ENCODE measurements at regions not wholly inside any gene's neighbourhood (a gene's known extent, or its start where the extent isn't known, plus 50 kb on each side); places are given as distances from the start of the nearest gene placed in this dataset.

DNA sequence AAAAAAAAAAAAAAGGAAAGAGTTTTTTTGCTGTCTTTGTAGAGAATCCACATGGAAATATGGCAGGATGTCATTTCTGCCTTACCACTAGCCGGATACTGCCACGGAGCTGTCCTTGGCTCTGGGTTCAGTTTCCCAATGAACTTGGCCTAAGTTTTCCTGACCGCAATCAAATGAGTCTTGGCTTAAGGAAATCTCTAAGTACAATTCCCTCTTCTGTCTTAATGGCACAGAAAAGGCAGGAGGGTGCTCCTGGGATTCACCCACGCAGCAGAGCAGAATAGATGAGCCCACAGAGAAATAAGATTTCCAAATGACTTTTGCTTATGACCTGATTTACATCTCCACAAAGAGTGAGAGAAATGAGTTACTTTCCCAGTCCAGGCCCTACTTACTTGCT lies 284.0 kb upstream of the VLDLR start (continued):
- TF ChIP-seq, protein P1, sequence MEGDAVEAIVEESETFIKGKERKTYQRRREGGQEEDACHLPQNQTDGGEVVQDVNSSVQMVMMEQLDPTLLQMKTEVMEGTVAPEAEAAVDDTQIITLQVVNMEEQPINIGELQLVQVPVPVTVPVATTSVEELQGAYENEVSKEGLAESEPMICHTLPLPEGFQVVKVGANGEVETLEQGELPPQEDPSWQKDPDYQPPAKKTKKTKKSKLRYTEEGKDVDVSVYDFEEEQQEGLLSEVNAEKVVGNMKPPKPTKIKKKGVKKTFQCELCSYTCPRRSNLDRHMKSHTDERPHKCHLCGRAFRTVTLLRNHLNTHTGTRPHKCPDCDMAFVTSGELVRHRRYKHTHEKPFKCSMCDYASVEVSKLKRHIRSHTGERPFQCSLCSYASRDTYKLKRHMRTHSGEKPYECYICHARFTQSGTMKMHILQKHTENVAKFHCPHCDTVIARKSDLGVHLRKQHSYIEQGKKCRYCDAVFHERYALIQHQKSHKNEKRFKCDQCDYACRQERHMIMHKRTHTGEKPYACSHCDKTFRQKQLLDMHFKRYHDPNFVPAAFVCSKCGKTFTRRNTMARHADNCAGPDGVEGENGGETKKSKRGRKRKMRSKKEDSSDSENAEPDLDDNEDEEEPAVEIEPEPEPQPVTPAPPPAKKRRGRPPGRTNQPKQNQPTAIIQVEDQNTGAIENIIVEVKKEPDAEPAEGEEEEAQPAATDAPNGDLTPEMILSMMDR (conservative IDR thresholded peaks at IDR 0.05; ENCODE audit: low read depth in 2 of 2) = no peak
- TF ChIP-seq, protein P2, sequence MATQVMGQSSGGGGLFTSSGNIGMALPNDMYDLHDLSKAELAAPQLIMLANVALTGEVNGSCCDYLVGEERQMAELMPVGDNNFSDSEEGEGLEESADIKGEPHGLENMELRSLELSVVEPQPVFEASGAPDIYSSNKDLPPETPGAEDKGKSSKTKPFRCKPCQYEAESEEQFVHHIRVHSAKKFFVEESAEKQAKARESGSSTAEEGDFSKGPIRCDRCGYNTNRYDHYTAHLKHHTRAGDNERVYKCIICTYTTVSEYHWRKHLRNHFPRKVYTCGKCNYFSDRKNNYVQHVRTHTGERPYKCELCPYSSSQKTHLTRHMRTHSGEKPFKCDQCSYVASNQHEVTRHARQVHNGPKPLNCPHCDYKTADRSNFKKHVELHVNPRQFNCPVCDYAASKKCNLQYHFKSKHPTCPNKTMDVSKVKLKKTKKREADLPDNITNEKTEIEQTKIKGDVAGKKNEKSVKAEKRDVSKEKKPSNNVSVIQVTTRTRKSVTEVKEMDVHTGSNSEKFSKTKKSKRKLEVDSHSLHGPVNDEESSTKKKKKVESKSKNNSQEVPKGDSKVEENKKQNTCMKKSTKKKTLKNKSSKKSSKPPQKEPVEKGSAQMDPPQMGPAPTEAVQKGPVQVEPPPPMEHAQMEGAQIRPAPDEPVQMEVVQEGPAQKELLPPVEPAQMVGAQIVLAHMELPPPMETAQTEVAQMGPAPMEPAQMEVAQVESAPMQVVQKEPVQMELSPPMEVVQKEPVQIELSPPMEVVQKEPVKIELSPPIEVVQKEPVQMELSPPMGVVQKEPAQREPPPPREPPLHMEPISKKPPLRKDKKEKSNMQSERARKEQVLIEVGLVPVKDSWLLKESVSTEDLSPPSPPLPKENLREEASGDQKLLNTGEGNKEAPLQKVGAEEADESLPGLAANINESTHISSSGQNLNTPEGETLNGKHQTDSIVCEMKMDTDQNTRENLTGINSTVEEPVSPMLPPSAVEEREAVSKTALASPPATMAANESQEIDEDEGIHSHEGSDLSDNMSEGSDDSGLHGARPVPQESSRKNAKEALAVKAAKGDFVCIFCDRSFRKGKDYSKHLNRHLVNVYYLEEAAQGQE (IDR thresholded peaks at IDR 0.05; ENCODE audit: unreplicated experiment) = no peak
- TF ChIP-seq ZNF331 (CRISPR knock-in tag; IDR thresholded peaks at IDR 0.05; ENCODE audit: low read depth) = no peak
- TF ChIP-seq EZH2 (IDR thresholded peaks at IDR 0.05; ENCODE audit: low read depth, unreplicated experiment) = no peak
- TF ChIP-seq POLR2AphosphoS5 (IDR thresholded peaks at IDR 0.05; ENCODE audit: low read depth) = no peak
- TF ChIP-seq, protein P3, sequence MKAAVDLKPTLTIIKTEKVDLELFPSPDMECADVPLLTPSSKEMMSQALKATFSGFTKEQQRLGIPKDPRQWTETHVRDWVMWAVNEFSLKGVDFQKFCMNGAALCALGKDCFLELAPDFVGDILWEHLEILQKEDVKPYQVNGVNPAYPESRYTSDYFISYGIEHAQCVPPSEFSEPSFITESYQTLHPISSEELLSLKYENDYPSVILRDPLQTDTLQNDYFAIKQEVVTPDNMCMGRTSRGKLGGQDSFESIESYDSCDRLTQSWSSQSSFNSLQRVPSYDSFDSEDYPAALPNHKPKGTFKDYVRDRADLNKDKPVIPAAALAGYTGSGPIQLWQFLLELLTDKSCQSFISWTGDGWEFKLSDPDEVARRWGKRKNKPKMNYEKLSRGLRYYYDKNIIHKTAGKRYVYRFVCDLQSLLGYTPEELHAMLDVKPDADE (IDR thresholded peaks at IDR 0.05) = no peak

DNA sequence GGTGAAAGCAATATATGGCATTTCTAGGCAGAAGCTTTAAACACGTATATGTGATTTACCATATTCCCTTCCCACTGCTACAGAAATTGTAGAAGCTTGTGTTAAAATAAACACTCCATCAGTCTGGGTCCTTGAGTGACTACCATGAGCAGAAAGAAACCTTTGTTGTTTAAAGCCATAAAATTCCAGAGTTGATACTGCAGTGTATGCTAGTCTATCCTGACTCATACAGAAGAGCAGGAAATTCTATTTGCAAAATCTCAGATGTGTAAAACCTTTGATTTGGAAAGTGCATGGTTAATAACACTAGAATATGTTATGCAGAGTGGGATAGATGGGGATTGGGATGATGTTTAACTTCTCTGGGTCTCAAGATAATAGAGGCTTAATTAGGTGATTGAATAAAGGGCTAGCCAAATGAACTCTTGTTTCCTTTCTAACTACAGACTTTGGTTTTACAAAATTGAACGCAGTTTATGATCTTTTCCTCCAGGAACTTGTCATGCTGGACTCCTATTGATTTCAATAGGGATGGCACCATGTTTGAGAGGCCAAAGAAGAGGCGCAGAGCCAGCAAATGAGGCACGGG lies 282.7 kb upstream of the VLDLR start:
- H3K4me1 Mint-ChIP-seq = no peaks in the 10 kb centered on the region
- H3K27ac Mint-ChIP-seq = no peak overlapping the region
- peaks cover 1% of the 10 kb centered on the region for H3K27me3 Mint-ChIP-seq (ENCODE audit: insufficient read depth, low read depth, poor library complexity)
- TF ChIP-seq ZNF114 (CRISPR knock-in tag; IDR thresholded peaks at IDR 0.05) = no peak
- TF ChIP-seq, protein P3 (IDR thresholded peaks at IDR 0.05) = no peak
- TF ChIP-seq, protein P4, sequence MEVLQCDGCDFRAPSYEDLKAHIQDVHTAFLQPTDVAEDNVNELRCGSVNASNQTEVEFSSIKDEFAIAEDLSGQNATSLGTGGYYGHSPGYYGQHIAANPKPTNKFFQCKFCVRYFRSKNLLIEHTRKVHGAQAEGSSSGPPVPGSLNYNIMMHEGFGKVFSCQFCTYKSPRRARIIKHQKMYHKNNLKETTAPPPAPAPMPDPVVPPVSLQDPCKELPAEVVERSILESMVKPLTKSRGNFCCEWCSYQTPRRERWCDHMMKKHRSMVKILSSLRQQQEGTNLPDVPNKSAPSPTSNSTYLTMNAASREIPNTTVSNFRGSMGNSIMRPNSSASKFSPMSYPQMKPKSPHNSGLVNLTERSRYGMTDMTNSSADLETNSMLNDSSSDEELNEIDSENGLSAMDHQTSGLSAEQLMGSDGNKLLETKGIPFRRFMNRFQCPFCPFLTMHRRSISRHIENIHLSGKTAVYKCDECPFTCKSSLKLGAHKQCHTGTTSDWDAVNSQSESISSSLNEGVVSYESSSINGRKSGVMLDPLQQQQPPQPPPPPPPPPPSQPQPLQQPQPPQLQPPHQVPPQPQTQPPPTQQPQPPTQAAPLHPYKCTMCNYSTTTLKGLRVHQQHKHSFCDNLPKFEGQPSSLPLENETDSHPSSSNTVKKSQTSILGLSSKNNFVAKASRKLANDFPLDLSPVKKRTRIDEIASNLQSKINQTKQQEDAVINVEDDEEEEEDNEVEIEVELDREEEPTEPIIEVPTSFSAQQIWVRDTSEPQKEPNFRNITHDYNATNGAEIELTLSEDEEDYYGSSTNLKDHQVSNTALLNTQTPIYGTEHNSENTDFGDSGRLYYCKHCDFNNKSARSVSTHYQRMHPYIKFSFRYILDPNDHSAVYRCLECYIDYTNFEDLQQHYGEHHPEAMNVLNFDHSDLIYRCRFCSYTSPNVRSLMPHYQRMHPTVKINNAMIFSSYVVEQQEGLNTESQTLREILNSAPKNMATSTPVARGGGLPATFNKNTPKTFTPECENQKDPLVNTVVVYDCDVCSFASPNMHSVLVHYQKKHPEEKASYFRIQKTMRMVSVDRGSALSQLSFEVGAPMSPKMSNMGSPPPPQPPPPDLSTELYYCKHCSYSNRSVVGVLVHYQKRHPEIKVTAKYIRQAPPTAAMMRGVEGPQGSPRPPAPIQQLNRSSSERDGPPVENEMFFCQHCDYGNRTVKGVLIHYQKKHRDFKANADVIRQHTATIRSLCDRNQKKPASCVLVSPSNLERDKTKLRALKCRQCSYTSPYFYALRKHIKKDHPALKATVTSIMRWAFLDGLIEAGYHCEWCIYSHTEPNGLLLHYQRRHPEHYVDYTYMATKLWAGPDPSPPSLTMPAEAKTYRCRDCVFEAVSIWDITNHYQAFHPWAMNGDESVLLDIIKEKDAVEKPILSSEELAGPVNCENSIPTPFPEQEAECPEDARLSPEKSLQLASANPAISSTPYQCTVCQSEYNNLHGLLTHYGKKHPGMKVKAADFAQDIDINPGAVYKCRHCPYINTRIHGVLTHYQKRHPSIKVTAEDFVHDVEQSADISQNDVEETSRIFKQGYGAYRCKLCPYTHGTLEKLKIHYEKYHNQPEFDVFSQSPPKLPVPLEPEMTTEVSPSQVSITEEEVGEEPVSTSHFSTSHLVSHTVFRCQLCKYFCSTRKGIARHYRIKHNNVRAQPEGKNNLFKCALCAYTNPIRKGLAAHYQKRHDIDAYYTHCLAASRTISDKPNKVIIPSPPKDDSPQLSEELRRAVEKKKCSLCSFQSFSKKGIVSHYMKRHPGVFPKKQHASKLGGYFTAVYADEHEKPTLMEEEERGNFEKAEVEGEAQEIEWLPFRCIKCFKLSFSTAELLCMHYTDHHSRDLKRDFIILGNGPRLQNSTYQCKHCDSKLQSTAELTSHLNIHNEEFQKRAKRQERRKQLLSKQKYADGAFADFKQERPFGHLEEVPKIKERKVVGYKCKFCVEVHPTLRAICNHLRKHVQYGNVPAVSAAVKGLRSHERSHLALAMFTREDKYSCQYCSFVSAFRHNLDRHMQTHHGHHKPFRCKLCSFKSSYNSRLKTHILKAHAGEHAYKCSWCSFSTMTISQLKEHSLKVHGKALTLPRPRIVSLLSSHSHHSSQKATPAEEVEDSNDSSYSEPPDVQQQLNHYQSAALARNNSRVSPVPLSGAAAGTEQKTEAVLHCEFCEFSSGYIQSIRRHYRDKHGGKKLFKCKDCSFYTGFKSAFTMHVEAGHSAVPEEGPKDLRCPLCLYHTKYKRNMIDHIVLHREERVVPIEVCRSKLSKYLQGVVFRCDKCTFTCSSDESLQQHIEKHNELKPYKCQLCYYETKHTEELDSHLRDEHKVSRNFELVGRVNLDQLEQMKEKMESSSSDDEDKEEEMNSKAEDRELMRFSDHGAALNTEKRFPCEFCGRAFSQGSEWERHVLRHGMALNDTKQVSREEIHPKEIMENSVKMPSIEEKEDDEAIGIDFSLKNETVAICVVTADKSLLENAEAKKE (CRISPR knock-in tag; IDR thresholded peaks at IDR 0.05) = no peak
- TF ChIP-seq STAT1 (IDR thresholded peaks at IDR 0.05; ENCODE audit: unreplicated experiment) = no peak
- TF ChIP-seq CREB1 (CRISPR knock-in tag; IDR thresholded peaks at IDR 0.05; ENCODE audit: low read depth) = no peak
- TF ChIP-seq POLR2AphosphoS5 (IDR thresholded peaks at IDR 0.05; ENCODE audit: low read depth) = no peak
- no peak for TF ChIP-seq NANOG (IDR thresholded peaks at IDR 0.05; ENCODE audit: borderline replicate concordance)

More for the DNA sequence above, 282.7 kb upstream of the VLDLR start:
- H3K4me3 Mint-ChIP-seq = no peak overlapping the region
- Histone ChIP-seq H3F3A (replicated peaks; ENCODE audit: low read depth) (no peaks in the 10 kb centered on the region), H3K4me2 (no peak overlapping the region), H3K36me3 (ENCODE audit: insufficient read depth) (no peaks in the 10 kb centered on the region), H2AFZ (no peak overlapping the region), H3K27me3 (ENCODE audit: insufficient read depth) (no peaks in the 10 kb centered on the region), H3K27ac (ENCODE audit: low read depth) (no peak overlapping the region), H3K4me3 (no peak overlapping the region), H3K9me2 (ENCODE audit: insufficient read depth) (peaks cover 40% of the 10 kb centered on the region), H4K20me1 (replicated peaks; ENCODE audit: insufficient read depth) (no peaks in the 10 kb centered on the region), H3K4me1 (ENCODE audit: insufficient read depth) (no peaks in the 10 kb centered on the region), H3K79me2 (replicated peaks; ENCODE audit: insufficient read depth) (no peaks in the 10 kb centered on the region)
- H3K36me3 Mint-ChIP-seq (ENCODE audit: low read depth) = no peaks in the 10 kb centered on the region
- no peak for DNase-seq (ENCODE audit: low spot score)
- no peak for ATAC-seq
- no peaks in the 10 kb centered on the region for H3K9me3 Mint-ChIP-seq
